HCT116 (cell line): ENCODE measurements at regions not wholly inside any gene's neighbourhood (a gene's known extent, or its start where the extent isn't known, plus 50 kb on each side); places are given as distances from the start of the nearest gene placed in this dataset.

ENCODE experiments used
- CBX3 ChIP-seq: IDR thresholded peaks from 2 replicates; pipeline ENCODE4 v1.6.1; 2012; ENCODE audit warnings: low read depth
- EZH2 ChIP-seq: fragments of 200-600 bp; sonication (generic); IDR thresholded peaks from 2 replicates; pipeline ENCODE4 v1.6.1; 2017; ENCODE audit warnings: antibody characterized with exemption, mixed run types
- JUND ChIP-seq: IDR thresholded peaks from 2 replicates; pipeline ENCODE4 v1.6.1; 2012
- POLR2A ChIP-seq: IDR thresholded peaks from 2 replicates; pipeline ENCODE4 v1.7.0; 2011; ENCODE audit warnings: borderline replicate concordance; ENCODE audit not compliant: insufficient read depth, insufficient read length; ENCODE audit errors: extremely low read depth
- POLR2AphosphoS5 ChIP-seq: IDR thresholded peaks from 2 replicates; pipeline ENCODE4 v1.6.1; 2011; ENCODE audit warnings: mild to moderate bottlenecking, low read depth, low read length, moderate library complexity
- RAD21 ChIP-seq: IDR thresholded peaks from 2 replicates; pipeline ENCODE4 v1.6.1; 2012; ENCODE audit warnings: low read depth, mild to moderate bottlenecking
- SIN3A ChIP-seq: IDR thresholded peaks from 2 replicates; pipeline ENCODE4 v1.6.1; 2012; ENCODE audit warnings: low read depth
- ZFX ChIP-seq: fragments of 450-650 bp; IDR thresholded peaks from 2 replicates; pipeline ENCODE4 v1.6.1; 2017
- ZNF274 ChIP-seq: fragments of 200-500 bp; sonication (Bioruptor generic); IDR thresholded peaks from 2 replicates; pipeline ENCODE4 v1.6.1; 2014; ENCODE audit warnings: mild to moderate bottlenecking, low read depth, low read length, inconsistent platforms
- TF ChIP-seq, protein P1 (sequence below): IDR thresholded peaks from 2 replicates; pipeline ENCODE4 v1.6.1; 2012
- TF ChIP-seq, protein P2 (sequence below), 3 experiments: fragments of 200-600 bp in 1 of 3; sonication (generic) in 1 of 3; IDR thresholded peaks in 2 of 3; conservative IDR thresholded peaks in 1 of 3; 2 replicates each; pipeline ENCODE4 v1.5.1; 2012 to 2017; ENCODE audit warnings: low read depth in 2 of 3, low read length in 2 of 3, antibody characterized with exemption in 1 of 3, borderline replicate concordance in 1 of 3, control low read depth in 1 of 3, mild to moderate bottlenecking in 1 of 3, mixed read lengths in 1 of 3, mixed run types in 1 of 3, moderate library complexity in 1 of 3; ENCODE audit not compliant: insufficient read depth in 1 of 3

DNA sequence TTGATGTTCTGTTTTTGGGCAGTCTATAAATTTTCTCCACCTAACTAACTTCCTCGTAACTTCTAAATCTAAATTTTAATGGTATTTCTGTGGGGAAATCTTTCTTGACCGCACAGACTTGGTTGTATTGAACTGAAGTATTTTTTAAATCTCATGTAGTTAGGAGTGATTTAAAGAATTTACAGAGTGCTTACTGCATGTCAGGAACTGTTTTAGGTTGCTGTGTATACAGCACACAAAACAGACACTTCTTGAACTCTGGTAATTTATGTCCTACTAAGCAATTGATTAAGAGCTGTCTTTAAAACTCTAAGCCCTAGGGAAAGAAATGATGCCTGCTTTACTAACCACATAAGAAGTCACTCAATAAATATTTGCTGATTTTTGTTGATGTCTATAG lies 1350.2 kb downstream of the ZPLD1 start:
- TF ChIP-seq EZH2 (no peak), ZNF274 (no peak), POLR2AphosphoS5 (no peak), SIN3A (no peak), JUND (no peak), ZFX (no peak), RAD21 (no peak), POLR2A (no peak), CBX3 (no peak)
- TF ChIP-seq, protein P1, sequence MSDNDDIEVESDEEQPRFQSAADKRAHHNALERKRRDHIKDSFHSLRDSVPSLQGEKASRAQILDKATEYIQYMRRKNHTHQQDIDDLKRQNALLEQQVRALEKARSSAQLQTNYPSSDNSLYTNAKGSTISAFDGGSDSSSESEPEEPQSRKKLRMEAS = no peak
- TF ChIP-seq, protein P2, sequence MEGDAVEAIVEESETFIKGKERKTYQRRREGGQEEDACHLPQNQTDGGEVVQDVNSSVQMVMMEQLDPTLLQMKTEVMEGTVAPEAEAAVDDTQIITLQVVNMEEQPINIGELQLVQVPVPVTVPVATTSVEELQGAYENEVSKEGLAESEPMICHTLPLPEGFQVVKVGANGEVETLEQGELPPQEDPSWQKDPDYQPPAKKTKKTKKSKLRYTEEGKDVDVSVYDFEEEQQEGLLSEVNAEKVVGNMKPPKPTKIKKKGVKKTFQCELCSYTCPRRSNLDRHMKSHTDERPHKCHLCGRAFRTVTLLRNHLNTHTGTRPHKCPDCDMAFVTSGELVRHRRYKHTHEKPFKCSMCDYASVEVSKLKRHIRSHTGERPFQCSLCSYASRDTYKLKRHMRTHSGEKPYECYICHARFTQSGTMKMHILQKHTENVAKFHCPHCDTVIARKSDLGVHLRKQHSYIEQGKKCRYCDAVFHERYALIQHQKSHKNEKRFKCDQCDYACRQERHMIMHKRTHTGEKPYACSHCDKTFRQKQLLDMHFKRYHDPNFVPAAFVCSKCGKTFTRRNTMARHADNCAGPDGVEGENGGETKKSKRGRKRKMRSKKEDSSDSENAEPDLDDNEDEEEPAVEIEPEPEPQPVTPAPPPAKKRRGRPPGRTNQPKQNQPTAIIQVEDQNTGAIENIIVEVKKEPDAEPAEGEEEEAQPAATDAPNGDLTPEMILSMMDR (IDR thresholded peaks at IDR 0.05 in 2 of 3, conservative IDR thresholded peaks at IDR 0.05 in 1 of 3; ENCODE audit: borderline replicate concordance in 1 of 3, insufficient read depth in 1 of 3, low read depth in 2 of 3, low read length in 2 of 3) = no peak
